ENCODE measurements at regions not wholly inside any gene's neighbourhood (a gene's known extent, or its start where the extent isn't known, plus 50 kb on each side); places are given as distances from the start of the nearest gene placed in this dataset.

DNA sequence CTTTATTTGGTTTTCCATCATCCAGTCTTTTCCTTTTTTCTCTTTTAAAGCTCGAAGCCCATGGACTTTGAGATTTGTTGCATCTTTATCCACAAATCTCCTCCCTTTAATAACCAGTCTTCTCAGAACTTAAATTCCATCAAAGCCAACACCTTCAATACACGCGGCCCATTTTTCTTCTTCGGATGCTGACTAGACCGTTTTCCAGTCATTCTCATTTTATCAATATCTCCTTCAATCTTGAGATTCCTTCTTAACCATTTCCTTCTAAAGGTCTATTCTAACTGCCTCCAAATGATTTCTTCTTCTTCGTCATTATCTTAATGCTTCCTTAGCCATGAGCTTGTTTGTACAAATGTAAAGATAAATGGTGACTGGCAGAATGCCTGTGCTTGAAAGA is 173.5 kb downstream of the BAMBI start:
- H2AFZ ChIP-seq (ENCODE audit: low read depth, low read length), result no peak overlapping the region
- FAIRE-seq, result no peak
- H3K9me3 ChIP-seq (ENCODE audit: insufficient read depth, low read depth, low read length), result no peaks in the 10 kb centered on the region
- H3K79me2 ChIP-seq (ENCODE audit: insufficient read depth, low read length), result no peaks in the 10 kb centered on the region
- H3K4me3 Mint-ChIP-seq (ENCODE audit: unreplicated experiment), result no peak overlapping the region
- TF ChIP-seq EZH2 (IDR thresholded peaks at IDR 0.05; ENCODE audit: insufficient read depth, low read length) (no peak), CTCF (IDR thresholded peaks at IDR 0.05; ENCODE audit: insufficient read depth, low read depth, low read length) (no peak)
- H3K27ac Mint-ChIP-seq (ENCODE audit: unreplicated experiment), result no peak overlapping the region
- no peak overlapping the region for H3K9ac ChIP-seq (ENCODE audit: low read length)
- no peak for DNase-seq (ENCODE audit: low read depth)
- H3K27me3 ChIP-seq (ENCODE audit: insufficient read depth, low read length), result no peaks in the 10 kb centered on the region
- peaks cover 9% of the 10 kb centered on the region for H3K9me3 Mint-ChIP-seq (ENCODE audit: unreplicated experiment)
- H3K36me3 ChIP-seq (ENCODE audit: insufficient read depth, low read length), result no peaks in the 10 kb centered on the region
- H3K4me2 ChIP-seq (ENCODE audit: low read length), result no peak overlapping the region
- H3K4me3 ChIP-seq (ENCODE audit: insufficient read depth, low read depth, low read length), result no peak overlapping the region
- no peaks in the 10 kb centered on the region for H3K36me3 Mint-ChIP-seq (ENCODE audit: low read depth, unreplicated experiment)
- H3K27ac ChIP-seq (ENCODE audit: low read depth, low read length), result no peak overlapping the region
- H3K4me1 ChIP-seq (ENCODE audit: insufficient read depth, low read length), result no peaks in the 10 kb centered on the region
- H3K27me3 Mint-ChIP-seq (ENCODE audit: low read depth, unreplicated experiment), result peaks cover 3% of the 10 kb centered on the region
- no peaks in the 10 kb centered on the region for H4K20me1 ChIP-seq (ENCODE audit: insufficient read depth, low read length)
- peaks cover 15% of the 10 kb centered on the region for H3K4me1 Mint-ChIP-seq (ENCODE audit: low read depth, unreplicated experiment)

- H3K79me2 ChIP-seq (ENCODE audit: insufficient read depth, low read length), result no peaks in the 10 kb centered on the region
- DNase-seq (ENCODE audit: low read depth), result peak; percentile 41
Measured at GRCh38 chr10:28853195-28853594, 175.9 kb downstream of the BAMBI start.

More at GRCh38 chr10:28853195-28853594, 175.9 kb downstream of the BAMBI start:
- TF ChIP-seq EZH2 (IDR thresholded peaks at IDR 0.05; ENCODE audit: insufficient read depth, low read length), result no peak
- no peak for TF ChIP-seq CTCF (IDR thresholded peaks at IDR 0.05; ENCODE audit: insufficient read depth, low read depth, low read length)
- Histone ChIP-seq H3K9ac (ENCODE audit: low read length) (no peak overlapping the region), H3K4me1 (ENCODE audit: insufficient read depth, low read length) (no peaks in the 10 kb centered on the region), H3K4me2 (ENCODE audit: low read length) (no peak overlapping the region), H3K36me3 (ENCODE audit: insufficient read depth, low read length) (no peaks in the 10 kb centered on the region), H3K9me3 (ENCODE audit: insufficient read depth, low read depth, low read length) (peaks cover 6% of the 10 kb centered on the region), H3K27me3 (ENCODE audit: insufficient read depth, low read length) (no peaks in the 10 kb centered on the region), H3K4me3 (ENCODE audit: insufficient read depth, low read depth, low read length) (no peak overlapping the region), H4K20me1 (ENCODE audit: insufficient read depth, low read length) (no peaks in the 10 kb centered on the region), H2AFZ (ENCODE audit: low read depth, low read length) (no peak overlapping the region), H3K27ac (ENCODE audit: low read depth, low read length) (no peak overlapping the region)
- FAIRE-seq, result no peak
- Mint-ChIP-seq H3K9me3 (ENCODE audit: unreplicated experiment) (peaks cover 17% of the 10 kb centered on the region), H3K36me3 (ENCODE audit: low read depth, unreplicated experiment) (no peaks in the 10 kb centered on the region), H3K4me3 (ENCODE audit: unreplicated experiment) (no peak overlapping the region), H3K27ac (ENCODE audit: unreplicated experiment) (peak overlapping the region; percentile 64), H3K27me3 (ENCODE audit: low read depth, unreplicated experiment) (peaks cover 3% of the 10 kb centered on the region), H3K4me1 (ENCODE audit: low read depth, unreplicated experiment) (peaks cover 10% of the 10 kb centered on the region)
